ENCODE measurements at regions not wholly inside any gene's neighbourhood (a gene's known extent, or its start where the extent isn't known, plus 50 kb on each side); places are given as distances from the start of the nearest gene placed in this dataset.

DNA sequence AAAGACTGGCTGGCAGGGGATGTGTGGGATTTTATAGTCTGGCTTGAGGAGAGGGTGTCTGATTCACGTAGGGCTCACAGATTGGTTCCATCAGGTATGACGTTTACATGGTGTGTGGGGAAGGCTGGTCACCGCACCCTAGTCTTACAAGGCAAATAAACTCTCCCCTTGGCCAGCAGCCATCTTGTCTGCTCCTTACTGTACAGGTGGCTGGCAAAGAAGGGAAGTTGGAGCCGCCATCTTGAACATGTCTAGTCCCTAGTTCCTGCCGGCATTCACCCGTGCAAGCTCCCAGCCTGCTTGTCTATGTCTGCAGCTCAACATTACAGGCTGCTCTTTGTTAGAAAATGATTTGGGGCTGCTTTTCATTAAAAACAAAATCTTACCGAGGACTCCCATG, 97.6 kb downstream of the RAMP3 start:
- H3K23ac ChIP-seq (ENCODE audit: insufficient read length, low read depth, low read length), result no peak overlapping the region
- TF ChIP-seq, protein P1, sequence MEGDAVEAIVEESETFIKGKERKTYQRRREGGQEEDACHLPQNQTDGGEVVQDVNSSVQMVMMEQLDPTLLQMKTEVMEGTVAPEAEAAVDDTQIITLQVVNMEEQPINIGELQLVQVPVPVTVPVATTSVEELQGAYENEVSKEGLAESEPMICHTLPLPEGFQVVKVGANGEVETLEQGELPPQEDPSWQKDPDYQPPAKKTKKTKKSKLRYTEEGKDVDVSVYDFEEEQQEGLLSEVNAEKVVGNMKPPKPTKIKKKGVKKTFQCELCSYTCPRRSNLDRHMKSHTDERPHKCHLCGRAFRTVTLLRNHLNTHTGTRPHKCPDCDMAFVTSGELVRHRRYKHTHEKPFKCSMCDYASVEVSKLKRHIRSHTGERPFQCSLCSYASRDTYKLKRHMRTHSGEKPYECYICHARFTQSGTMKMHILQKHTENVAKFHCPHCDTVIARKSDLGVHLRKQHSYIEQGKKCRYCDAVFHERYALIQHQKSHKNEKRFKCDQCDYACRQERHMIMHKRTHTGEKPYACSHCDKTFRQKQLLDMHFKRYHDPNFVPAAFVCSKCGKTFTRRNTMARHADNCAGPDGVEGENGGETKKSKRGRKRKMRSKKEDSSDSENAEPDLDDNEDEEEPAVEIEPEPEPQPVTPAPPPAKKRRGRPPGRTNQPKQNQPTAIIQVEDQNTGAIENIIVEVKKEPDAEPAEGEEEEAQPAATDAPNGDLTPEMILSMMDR (conservative IDR thresholded peaks at IDR 0.05), result no peak
- no peak overlapping the region for H2AK5ac ChIP-seq (ENCODE audit: insufficient read length, low read length)
- Mint-ChIP-seq H3K36me3 (ENCODE audit: insufficient read depth in 1 of 3, low read depth in 3 of 3) (0 out of 7 replicates have a peak, but pooled peaks cover 0 to 2% (median 0%) of the 10 kb centered on the region in 3 experiments), H3K27me3 (ENCODE audit: low read depth) (peaks cover 25% of the 10 kb centered on the region), H3K9me3 (peaks cover 0 to 5% of the 10 kb centered on the region in 2 experiments; a peak in 2 of 5 replicates), H3K4me1 (peaks cover 7 to 11% of the 10 kb centered on the region in 2 experiments), H3K4me3 (no peak overlapping the region), H3K27ac (peak overlapping the region in 1 of 3 experiments; percentile 75; a peak in 1 of 7 replicates)
- no peaks in the 10 kb centered on the region for H3K9me3 ChIP-seq (ENCODE audit: control insufficient read depth, low read depth, low read length)
- no peak overlapping the region for H2BK120ac ChIP-seq (ENCODE audit: low read depth, low read length, poor library complexity, severe bottlenecking)
- H3K4me2 ChIP-seq (ENCODE audit: insufficient read depth, insufficient read length, low read length), result no peak overlapping the region
- H3K56ac ChIP-seq (ENCODE audit: insufficient read length, low read depth, low read length), result no peak overlapping the region
- no peaks in the 10 kb centered on the region for H3K27me3 ChIP-seq (ENCODE audit: insufficient read depth, low read length)
- no peak overlapping the region for H2BK5ac ChIP-seq (ENCODE audit: insufficient read length, low read length)
- no peak overlapping the region for H4K91ac ChIP-seq (ENCODE audit: insufficient read length, low read depth, low read length)
- no peaks in the 10 kb centered on the region for H4K20me1 ChIP-seq (ENCODE audit: control insufficient read depth, insufficient read depth, insufficient read length)
- no peak overlapping the region for H2BK15ac ChIP-seq (ENCODE audit: low read depth, low read length)
- H3K23me2 ChIP-seq (ENCODE audit: insufficient read length, low read depth, low read length, poor library complexity, severe bottlenecking), result no peaks in the 10 kb centered on the region
- H2BK20ac ChIP-seq (ENCODE audit: low read depth, low read length, poor library complexity, severe bottlenecking), result no peak overlapping the region
- no peak overlapping the region for H3T11ph ChIP-seq (ENCODE audit: low read length)
- no peak overlapping the region for H2AFZ ChIP-seq (ENCODE audit: low read length)
- H2BK12ac ChIP-seq (ENCODE audit: insufficient read length, low read depth, low read length), result no peak overlapping the region
- H3K4ac ChIP-seq (ENCODE audit: low read depth, low read length), result no peak overlapping the region
- no CpG with 5 or more reads among the region's 7 CpGs for WGBS (ENCODE audit: extremely low coverage, insufficient read length, low lambda C conversion rate)
- H3K4me1 ChIP-seq (ENCODE audit: insufficient read depth, low read length), result no peaks in the 10 kb centered on the region
- H4K5ac ChIP-seq (ENCODE audit: insufficient read length, low read depth, low read length), result no peak overlapping the region
- no peak overlapping the region for H3K14ac ChIP-seq (ENCODE audit: insufficient read depth, low read length)
- no peak for DNase-seq
- H3K79me2 ChIP-seq (ENCODE audit: insufficient read depth, low read length), result no peaks in the 10 kb centered on the region
- H3K18ac ChIP-seq (ENCODE audit: insufficient read length, low read depth, low read length), result no peak overlapping the region
- no peak overlapping the region for H3K27ac ChIP-seq (ENCODE audit: insufficient read length, low read depth, low read length)
- no peak overlapping the region for H3K9ac ChIP-seq (ENCODE audit: extremely low read depth, insufficient read length, low read length)
- H3K79me1 ChIP-seq (ENCODE audit: insufficient read depth, low read depth, low read length, poor library complexity, severe bottlenecking), result no peaks in the 10 kb centered on the region
- H4K8ac ChIP-seq (replicated peaks; ENCODE audit: insufficient read length, low read depth, low read length), result no peak overlapping the region
